Activated T-helper 2 cell treated with anti-CD3 and anti-CD28 coated beads, Interferon-gamma antibody, Interleukin-2, Interleukin-4, amounts not matched to agents 10 μg/mL and 5 μg/mL and 100 μg/mL, durations not matched to agents 14 hours and 24 hours and 36 hours (primary cell): ENCODE measurements at regions not wholly inside any gene's neighbourhood (a gene's known extent, or its start where the extent isn't known, plus 50 kb on each side); places are given as distances from the start of the nearest gene placed in this dataset.

Experiments
- DNase-seq: peaks from one replicate; pipeline ENCODE4 v3.0.0; 2021; ENCODE audit warnings: low spot score
- H3K27ac Mint-ChIP-seq: one replicate; pipeline ENCODE4 v1.8.0; 2021; ENCODE audit warnings: mixed read lengths
- H3K27me3 Mint-ChIP-seq: one replicate; pipeline ENCODE4 v1.8.0; 2021; ENCODE audit warnings: low read depth, mixed read lengths
- H3K36me3 Mint-ChIP-seq: one replicate; pipeline ENCODE4 v1.8.0; 2021; ENCODE audit warnings: low read depth, mixed read lengths
- H3K4me1 Mint-ChIP-seq: one replicate; pipeline ENCODE4 v1.8.0; 2021; ENCODE audit warnings: low read depth, mixed read lengths
- H3K4me3 Mint-ChIP-seq: one replicate; pipeline ENCODE4 v1.8.0; 2021; ENCODE audit warnings: low read depth, mild to moderate bottlenecking, moderate library complexity, mixed read lengths
- H3K9me3 Mint-ChIP-seq: one replicate; pipeline ENCODE4 v1.8.0; 2021; ENCODE audit warnings: mixed read lengths
- intact Hi-C: fragments of 100-400 bp; cut with micrococcal nuclease; formaldehyde crosslinking; loops from one replicate; pipeline ENCODE4 v1.15.1; 2023

GRCh38 chr4:23194751-23195150, 502.0 kb downstream of the GBA3 start:
- intact Hi-C loops, result no loop called here
- Mint-ChIP-seq H3K27me3 (no peaks in the 10 kb centered on the region), H3K27ac (no peak overlapping the region)

GRCh38 chr4:23174179-23174578, 481.4 kb downstream of the GBA3 start:
- Mint-ChIP-seq H3K4me3 (no peak overlapping the region), H3K9me3 (peaks cover 5% of the 10 kb centered on the region), H3K27ac (no peak overlapping the region), H3K36me3 (no peaks in the 10 kb centered on the region), H3K27me3 (no peaks in the 10 kb centered on the region), H3K4me1 (no peaks in the 10 kb centered on the region)
- intact Hi-C loops, result no loop called here
- no peak for DNase-seq

More at GRCh38 chr4:23194751-23195150, 502.0 kb downstream of the GBA3 start:
- Mint-ChIP-seq H3K36me3 (no peaks in the 10 kb centered on the region), H3K9me3 (no peaks in the 10 kb centered on the region), H3K4me3 (no peak overlapping the region), H3K4me1 (no peaks in the 10 kb centered on the region)
- no peak for DNase-seq

GRCh38 chr4:23171976-23172375, 479.2 kb downstream of the GBA3 start:
- H3K9me3 Mint-ChIP-seq, result peaks cover 2% of the 10 kb centered on the region
- intact Hi-C loops, result no loop called here
- H3K27ac Mint-ChIP-seq, result no peak overlapping the region
- H3K36me3 Mint-ChIP-seq, result no peaks in the 10 kb centered on the region
- H3K4me1 Mint-ChIP-seq, result no peaks in the 10 kb centered on the region
- H3K27me3 Mint-ChIP-seq, result no peaks in the 10 kb centered on the region
- DNase-seq, result no peak
- no peak overlapping the region for H3K4me3 Mint-ChIP-seq

GRCh38 chr4:23169608-23170311, 477.0 kb downstream of the GBA3 start:
- H3K27me3 Mint-ChIP-seq, result no peaks in the 10 kb centered on the region
- no peak overlapping the region for H3K27ac Mint-ChIP-seq
- H3K4me3 Mint-ChIP-seq, result no peak overlapping the region
- H3K4me1 Mint-ChIP-seq, result no peaks in the 10 kb centered on the region
- no peak for DNase-seq
- no peaks in the 10 kb centered on the region for H3K36me3 Mint-ChIP-seq
- no peaks in the 10 kb centered on the region for H3K9me3 Mint-ChIP-seq
- intact Hi-C loops, result no loop called here

GRCh38 chr4:23166919-23167318, 474.2 kb downstream of the GBA3 start:
- Mint-ChIP-seq H3K27ac (no peak overlapping the region), H3K4me3 (no peak overlapping the region), H3K4me1 (no peaks in the 10 kb centered on the region), H3K9me3 (no peaks in the 10 kb centered on the region), H3K27me3 (no peaks in the 10 kb centered on the region), H3K36me3 (no peaks in the 10 kb centered on the region)
- intact Hi-C loops, result no loop called here
- no peak for DNase-seq

- Mint-ChIP-seq H3K4me3 (no peak overlapping the region), H3K36me3 (no peaks in the 10 kb centered on the region), H3K4me1 (no peaks in the 10 kb centered on the region), H3K27ac (no peak overlapping the region), H3K9me3 (no peaks in the 10 kb centered on the region), H3K27me3 (no peaks in the 10 kb centered on the region)
- no peak for DNase-seq
- intact Hi-C loops, result no loop called here
Measured at GRCh38 chr4:23166407-23166806, 473.7 kb downstream of the GBA3 start.

GRCh38 chr4:23165669-23166068, 472.9 kb downstream of the GBA3 start:
- no peak for DNase-seq
- H3K27me3 Mint-ChIP-seq, result no peaks in the 10 kb centered on the region
- no peaks in the 10 kb centered on the region for H3K36me3 Mint-ChIP-seq
- H3K4me1 Mint-ChIP-seq, result no peaks in the 10 kb centered on the region
- no peak overlapping the region for H3K4me3 Mint-ChIP-seq
- intact Hi-C loops, result no loop called here
- H3K27ac Mint-ChIP-seq, result no peak overlapping the region
- no peaks in the 10 kb centered on the region for H3K9me3 Mint-ChIP-seq

GRCh38 chr4:23163647-23164436, 471.1 kb downstream of the GBA3 start:
- Mint-ChIP-seq H3K4me1 (no peaks in the 10 kb centered on the region), H3K36me3 (no peaks in the 10 kb centered on the region), H3K9me3 (no peaks in the 10 kb centered on the region), H3K27me3 (no peaks in the 10 kb centered on the region), H3K27ac (no peak overlapping the region), H3K4me3 (no peak overlapping the region)
- intact Hi-C loops, result no loop called here
- DNase-seq, result no peak

GRCh38 chr4:23162275-23162674, 469.5 kb downstream of the GBA3 start:
- Mint-ChIP-seq H3K36me3 (no peaks in the 10 kb centered on the region), H3K27ac (no peak overlapping the region), H3K4me3 (no peak overlapping the region), H3K27me3 (no peaks in the 10 kb centered on the region), H3K4me1 (no peaks in the 10 kb centered on the region), H3K9me3 (no peaks in the 10 kb centered on the region)
- intact Hi-C loops, result no loop called here
- no peak for DNase-seq

- DNase-seq, result no peak
- H3K27ac Mint-ChIP-seq, result no peak overlapping the region
- H3K4me3 Mint-ChIP-seq, result no peak overlapping the region
- intact Hi-C loops, result no loop called here
- H3K4me1 Mint-ChIP-seq, result no peaks in the 10 kb centered on the region
- H3K36me3 Mint-ChIP-seq, result no peaks in the 10 kb centered on the region
- no peaks in the 10 kb centered on the region for H3K27me3 Mint-ChIP-seq
- H3K9me3 Mint-ChIP-seq, result no peaks in the 10 kb centered on the region
Measured at GRCh38 chr4:23161787-23162186, 469.1 kb downstream of the GBA3 start.

- no peak for DNase-seq
- H3K27me3 Mint-ChIP-seq, result no peaks in the 10 kb centered on the region
- H3K4me1 Mint-ChIP-seq, result no peaks in the 10 kb centered on the region
- no peak overlapping the region for H3K27ac Mint-ChIP-seq
- no peaks in the 10 kb centered on the region for H3K9me3 Mint-ChIP-seq
- intact Hi-C loops, result no loop called here
- no peaks in the 10 kb centered on the region for H3K36me3 Mint-ChIP-seq
- no peak overlapping the region for H3K4me3 Mint-ChIP-seq
Measured at GRCh38 chr4:23153076-23153475, 460.3 kb downstream of the GBA3 start.

GRCh38 chr4:23149815-23150214, 457.1 kb downstream of the GBA3 start:
- no peak for DNase-seq
- intact Hi-C loops, result no loop called here
- H3K36me3 Mint-ChIP-seq, result no peaks in the 10 kb centered on the region
- H3K27ac Mint-ChIP-seq, result no peak overlapping the region
- H3K27me3 Mint-ChIP-seq, result no peaks in the 10 kb centered on the region
- H3K4me1 Mint-ChIP-seq, result no peaks in the 10 kb centered on the region
- H3K9me3 Mint-ChIP-seq, result no peaks in the 10 kb centered on the region
- H3K4me3 Mint-ChIP-seq, result no peak overlapping the region

- no peaks in the 10 kb centered on the region for H3K27me3 Mint-ChIP-seq
- intact Hi-C loops, result no loop called here
- no peaks in the 10 kb centered on the region for H3K9me3 Mint-ChIP-seq
- H3K36me3 Mint-ChIP-seq, result no peaks in the 10 kb centered on the region
- no peak for DNase-seq
- H3K4me1 Mint-ChIP-seq, result no peaks in the 10 kb centered on the region
- H3K4me3 Mint-ChIP-seq, result no peak overlapping the region
- no peak overlapping the region for H3K27ac Mint-ChIP-seq
Measured at GRCh38 chr4:23144707-23145106, 452.0 kb downstream of the GBA3 start.
